ENCODE measurements at regions not wholly inside any gene's neighbourhood (a gene's known extent, or its start where the extent isn't known, plus 50 kb on each side); places are given as distances from the start of the nearest gene placed in this dataset.
"Not testable (repeated sequence)": the region's sequence is repeated elsewhere in the genome, so short reads cannot be mapped to it uniquely, and the experiment has no call there.

- Histone ChIP-seq H3K27ac (no peak overlapping the region), H3K4me1 (no peaks in the 10 kb centered on the region), H3K36me3 (no peaks in the 10 kb centered on the region), H3K4me3 (no peak overlapping the region), H3K9me3 (no peaks in the 10 kb centered on the region), H3K27me3 (no peaks in the 10 kb centered on the region)
- TF ChIP-seq CTCF (IDR thresholded peaks at IDR 0.05) (no peak), POLR2A (IDR thresholded peaks at IDR 0.05) (no peak)
- ATAC-seq: no peak
- WGBS, 4 donors: 15 to 24% (median 23%) methylated on average over 3 of the region's 3 CpGs
- DNase-seq: no peak
- intact Hi-C loops (cut with DNase I): loop anchor here in 1 of 10 donors (10.0 kb wide), 1 partner anchor 77 kb away; no protein-coding TSS in a partner anchor
Measured at GRCh38 chr11:81772166-81772565, 961.5 kb downstream of the FAM181B start.

GRCh38 chr11:81769906-81770305 lies 963.8 kb downstream of the FAM181B start:
- WGBS, 4 donors: 43 to 58% (median 48%) methylated on average over 5 of the region's 5 CpGs
- DNase-seq: not testable (repeated sequence)

GRCh38 chr11:81756864-81757595 lies 976.6 kb downstream of the FAM181B start:
- no peak for ATAC-seq
- TF ChIP-seq CTCF (IDR thresholded peaks at IDR 0.05) (no peak), POLR2A (IDR thresholded peaks at IDR 0.05) (no peak)
- intact Hi-C loops (cut with DNase I): no loop called here

More at GRCh38 chr11:81769906-81770305, 963.8 kb downstream of the FAM181B start:
- not testable (repeated sequence) for H3K4me3 ChIP-seq, ATAC-seq, H3K27me3 ChIP-seq, H3K27ac ChIP-seq, H3K4me1 ChIP-seq, H3K36me3 ChIP-seq, H3K9me3 ChIP-seq
- intact Hi-C loops (cut with DNase I): loop anchor here in 1 of 10 donors (10.0 kb wide), 1 partner anchor 75 kb away; no protein-coding TSS in a partner anchor

GRCh38 chr11:81749245-81749644 lies 984.4 kb downstream of the FAM181B start:
- no peak for TF ChIP-seq POLR2A (IDR thresholded peaks at IDR 0.05)
- TF ChIP-seq CTCF (IDR thresholded peaks at IDR 0.05): no peak
- no peaks in the 10 kb centered on the region for H3K4me1 ChIP-seq
- no peak overlapping the region for H3K4me3 ChIP-seq
- 78 to 83% (median 81%) methylated on average over 2 of the region's 2 CpGs for WGBS, 4 donors
- no peak for ATAC-seq
- no peaks in the 10 kb centered on the region for H3K27me3 ChIP-seq
- intact Hi-C loops (cut with DNase I): no loop called here
- no peak overlapping the region for H3K27ac ChIP-seq
- no peak for DNase-seq
- no peaks in the 10 kb centered on the region for H3K36me3 ChIP-seq
- H3K9me3 ChIP-seq: no peaks in the 10 kb centered on the region

More at GRCh38 chr11:81756864-81757595, 976.6 kb downstream of the FAM181B start:
- Histone ChIP-seq H3K27ac (no peak overlapping the region), H3K4me1 (no peaks in the 10 kb centered on the region), H3K9me3 (no peaks in the 10 kb centered on the region), H3K4me3 (no peak overlapping the region), H3K27me3 (no peaks in the 10 kb centered on the region), H3K36me3 (no peaks in the 10 kb centered on the region)
- no peak for DNase-seq
- WGBS, 4 donors: 69 to 90% (median 73%) methylated on average over 1 of the region's 1 CpG

Data from heart left ventricle (tissue), 16 donors.